Stomach smooth muscle (tissue), 2 donors: ENCODE measurements at regions not wholly inside any gene's neighbourhood (a gene's known extent, or its start where the extent isn't known, plus 50 kb on each side); places are given as distances from the start of the nearest gene placed in this dataset.

Source experiments
- H3K27ac ChIP-seq: one replicate; pipeline ENCODE4 v1.7.0; 2013; ENCODE audit warnings: mild to moderate bottlenecking, low read length, inconsistent platforms
- H3K27me3 ChIP-seq, 2 donors: one replicate each; pipeline ENCODE4 v1.7.0; 2013; ENCODE audit warnings: low read length in 2 of 2; ENCODE audit not compliant: insufficient read depth in 2 of 2, control insufficient read depth in 1 of 2
- H3K36me3 ChIP-seq, 2 donors: one replicate each; pipeline ENCODE4 v1.7.0; 2013; ENCODE audit warnings: low read length in 2 of 2; ENCODE audit not compliant: control insufficient read depth in 2 of 2, insufficient read depth in 2 of 2
- H3K4me1 ChIP-seq: one replicate; pipeline ENCODE4 v1.7.0; 2013; ENCODE audit warnings: low read length; ENCODE audit not compliant: control insufficient read depth, insufficient read depth
- H3K4me3 ChIP-seq, 2 donors: one replicate each; pipeline ENCODE4 v1.7.0; 2013; ENCODE audit warnings: low read length in 2 of 2
- H3K9ac ChIP-seq, 2 donors: one replicate each; pipeline ENCODE4 v1.7.0; 2013; ENCODE audit warnings: low read length in 2 of 2, mild to moderate bottlenecking in 1 of 2
- H3K9me3 ChIP-seq, 2 donors: one replicate each; pipeline ENCODE4 v1.7.0; 2013; ENCODE audit warnings: low read length in 2 of 2; ENCODE audit not compliant: control insufficient read depth in 2 of 2
- donor health status: healthy.
- donor health status: Pancreatic carcinoma.

DNA sequence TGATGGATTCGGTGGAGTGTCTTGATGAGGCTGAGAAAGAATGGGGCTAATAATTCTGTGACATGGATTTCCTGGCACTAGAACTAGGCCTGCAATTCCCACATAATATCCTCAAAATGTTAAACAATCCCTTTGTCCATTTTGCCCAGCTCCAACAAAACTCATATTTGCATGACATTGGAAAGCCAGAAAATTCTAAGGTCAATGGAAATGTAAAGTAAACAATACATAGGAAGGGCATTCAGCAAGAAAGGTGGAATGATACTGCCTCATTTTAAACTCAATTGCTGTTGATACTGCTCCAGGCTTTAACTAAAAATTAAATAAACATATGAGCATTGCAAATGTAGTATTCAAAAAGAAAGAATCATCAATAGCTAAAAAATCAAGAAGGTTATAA lies 434.8 kb upstream of the SLC8A1 start:
- Histone ChIP-seq H3K36me3 (no peaks in the 10 kb centered on the region), H3K27me3 (peaks cover 0 to 2% of the 10 kb centered on the region in 2 donors), H3K9me3 (no peaks in the 10 kb centered on the region), H3K4me3 (no peak overlapping the region), H3K27ac (no peak overlapping the region), H3K4me1 (no peaks in the 10 kb centered on the region), H3K9ac (no peak overlapping the region)

DNA sequence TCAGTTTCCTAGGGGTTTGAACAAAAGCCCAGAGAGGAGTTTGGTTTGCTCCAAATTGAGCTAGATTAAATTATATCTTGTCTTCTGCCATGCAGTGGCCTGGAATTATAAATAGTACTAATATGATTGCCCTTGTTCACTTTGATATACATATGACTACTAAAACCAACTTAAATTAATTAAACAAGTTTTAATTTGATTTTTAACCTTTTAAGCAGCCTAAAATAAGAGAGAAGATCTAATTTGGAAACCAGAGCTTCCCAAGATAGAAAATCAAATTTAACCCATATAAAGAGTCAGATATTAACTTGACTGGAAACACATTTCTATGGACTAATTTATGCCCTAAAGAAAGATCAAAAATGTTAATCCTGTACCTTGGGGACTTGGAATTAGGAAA lies 444.5 kb upstream of the SLC8A1 start:
- Histone ChIP-seq H3K9me3 (no peaks in the 10 kb centered on the region), H3K36me3 (no peaks in the 10 kb centered on the region), H3K27me3 (no peaks in the 10 kb centered on the region), H3K4me1 (no peaks in the 10 kb centered on the region), H3K9ac (no peak overlapping the region), H3K27ac (no peak overlapping the region), H3K4me3 (no peak overlapping the region)

DNA sequence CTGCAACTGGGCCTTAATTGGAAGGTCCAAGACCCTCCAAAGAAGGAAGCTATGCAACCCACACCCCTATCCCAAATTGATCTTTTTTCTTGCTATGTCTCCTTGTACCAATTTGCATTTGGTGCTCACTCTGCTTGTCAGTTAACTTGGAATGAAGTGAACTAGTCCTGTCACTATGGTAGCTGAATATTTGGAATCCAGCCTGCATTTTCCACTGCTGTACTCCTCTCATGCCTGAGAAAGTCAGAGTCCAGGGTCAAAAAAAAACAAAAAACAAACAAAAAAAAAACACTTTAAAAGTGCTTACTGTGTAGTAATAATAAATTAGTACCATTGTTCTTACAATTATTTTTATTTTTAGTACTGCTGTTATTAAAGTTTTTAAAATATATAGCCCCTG lies 462.8 kb upstream of the SLC8A1 start:
- no peak overlapping the region for H3K4me3 ChIP-seq
- H3K9ac ChIP-seq = no peak overlapping the region
- no peaks in the 10 kb centered on the region for H3K4me1 ChIP-seq
- H3K27ac ChIP-seq = no peak overlapping the region
- H3K9me3 ChIP-seq = no peaks in the 10 kb centered on the region
- no peaks in the 10 kb centered on the region for H3K27me3 ChIP-seq
- no peaks in the 10 kb centered on the region for H3K36me3 ChIP-seq

DNA sequence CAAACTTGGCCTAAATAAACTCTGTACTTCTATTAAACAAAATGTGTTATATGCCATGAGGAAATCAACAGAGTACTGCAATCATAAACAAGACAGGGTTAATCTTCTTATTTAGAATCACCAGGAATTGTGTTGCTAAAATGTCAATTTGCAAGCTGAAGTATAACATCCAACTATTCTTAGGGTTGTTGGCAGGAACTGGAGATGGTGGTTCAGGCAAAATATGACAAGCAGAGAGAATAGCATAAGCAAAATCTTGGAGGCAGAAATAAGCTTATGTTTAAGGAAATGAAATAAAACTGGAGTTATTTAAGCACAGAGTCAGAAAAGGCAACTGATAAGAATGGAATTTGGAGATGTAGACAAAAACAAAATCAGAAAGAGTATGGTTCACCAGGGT lies 463.8 kb upstream of the SLC8A1 start:
- Histone ChIP-seq H3K27me3 (no peaks in the 10 kb centered on the region), H3K36me3 (no peaks in the 10 kb centered on the region), H3K27ac (no peak overlapping the region), H3K9me3 (no peaks in the 10 kb centered on the region), H3K4me3 (no peak overlapping the region), H3K9ac (no peak overlapping the region), H3K4me1 (no peaks in the 10 kb centered on the region)

DNA sequence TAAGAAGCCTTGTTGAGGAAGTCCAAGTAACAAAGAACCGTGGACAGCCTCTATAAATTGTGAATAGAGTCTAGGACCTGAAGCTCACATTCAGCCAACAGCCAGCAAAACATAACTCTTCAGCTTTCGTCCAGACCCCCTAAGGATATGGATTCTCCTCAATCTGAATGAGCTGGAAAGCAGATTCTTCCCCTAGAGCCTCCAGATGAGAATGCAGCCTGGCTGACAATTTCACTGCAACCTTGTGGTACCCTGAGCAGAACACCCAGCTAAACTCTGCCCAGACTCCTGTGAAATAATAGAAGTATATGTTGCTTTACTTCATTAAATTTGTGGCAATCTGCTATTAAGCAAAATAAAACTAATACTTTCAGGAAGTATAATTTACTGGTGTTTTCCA lies 483.5 kb upstream of the SLC8A1 start:
- no peak overlapping the region for H3K9ac ChIP-seq
- H3K27me3 ChIP-seq = no peaks in the 10 kb centered on the region
- no peak overlapping the region for H3K4me3 ChIP-seq
- H3K4me1 ChIP-seq = no peaks in the 10 kb centered on the region
- H3K9me3 ChIP-seq = no peaks in the 10 kb centered on the region
- no peaks in the 10 kb centered on the region for H3K36me3 ChIP-seq
- H3K27ac ChIP-seq = no peak overlapping the region

DNA sequence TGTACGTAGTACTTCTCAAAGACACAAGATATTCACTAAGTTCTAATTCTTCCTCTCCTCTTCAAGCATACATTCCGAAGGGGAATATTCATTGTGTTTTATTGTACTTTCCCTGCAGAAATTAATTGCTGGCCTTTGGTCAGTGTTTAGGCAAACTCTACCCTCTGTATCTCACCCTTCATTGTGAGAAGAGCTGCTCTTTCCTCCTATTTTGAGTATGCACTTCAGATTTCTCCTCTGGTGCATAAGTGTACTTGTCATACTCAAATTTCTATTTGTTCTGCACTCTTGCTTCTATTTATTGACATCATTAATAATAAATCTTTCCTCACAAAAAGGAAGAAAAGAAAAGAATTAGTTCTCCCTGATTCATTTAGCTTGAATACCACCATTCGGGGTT lies 485.4 kb upstream of the SLC8A1 start:
- Histone ChIP-seq H3K27me3 (no peaks in the 10 kb centered on the region), H3K9ac (no peak overlapping the region), H3K9me3 (no peaks in the 10 kb centered on the region), H3K4me1 (no peaks in the 10 kb centered on the region), H3K27ac (no peak overlapping the region), H3K4me3 (no peak overlapping the region), H3K36me3 (no peaks in the 10 kb centered on the region)

DNA sequence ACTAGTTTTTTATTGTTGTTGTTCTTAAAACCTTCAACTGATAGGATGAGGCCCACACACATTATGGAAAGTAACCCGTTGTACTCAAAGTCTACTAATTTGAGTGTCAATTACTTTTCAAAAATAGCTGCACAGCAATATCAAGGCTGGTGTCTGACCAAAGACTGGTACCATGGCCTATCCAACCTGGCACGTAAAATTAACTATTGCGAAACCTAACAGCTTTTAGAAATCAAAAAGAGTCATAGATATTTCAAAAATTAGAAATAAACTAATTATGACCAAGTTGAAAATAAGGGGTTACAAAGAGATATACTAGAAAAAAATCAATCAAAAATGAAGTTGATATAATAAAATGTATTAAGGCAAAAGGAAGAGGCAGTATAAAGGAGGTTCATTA lies 501.5 kb upstream of the SLC8A1 start:
- Histone ChIP-seq H3K27ac (no peak overlapping the region), H3K9me3 (no peaks in the 10 kb centered on the region), H3K36me3 (no peaks in the 10 kb centered on the region), H3K4me3 (no peak overlapping the region), H3K4me1 (no peaks in the 10 kb centered on the region), H3K9ac (no peak overlapping the region), H3K27me3 (no peaks in the 10 kb centered on the region)

DNA sequence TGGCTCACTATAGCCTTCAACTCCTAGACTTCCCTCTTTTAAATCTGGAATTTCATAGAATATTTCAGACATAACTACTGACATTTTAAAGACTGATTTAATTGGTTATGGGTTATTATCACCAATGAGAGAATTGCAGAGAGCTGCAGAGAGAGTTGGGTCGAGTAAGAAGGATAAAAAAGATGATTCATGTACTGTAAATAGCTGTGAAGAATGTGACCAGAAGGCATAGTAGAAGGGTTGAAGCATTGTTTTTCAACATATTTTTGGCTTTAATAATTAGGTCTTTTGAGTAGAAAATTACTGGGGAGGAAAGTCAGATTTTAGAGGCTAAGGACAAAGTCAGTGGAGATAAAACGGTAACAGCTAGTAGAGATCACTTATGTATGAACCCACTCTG lies 503.2 kb upstream of the SLC8A1 start:
- no peaks in the 10 kb centered on the region for H3K36me3 ChIP-seq
- no peaks in the 10 kb centered on the region for H3K27me3 ChIP-seq
- H3K4me1 ChIP-seq = no peaks in the 10 kb centered on the region
- H3K27ac ChIP-seq = no peak overlapping the region
- no peak overlapping the region for H3K4me3 ChIP-seq
- H3K9me3 ChIP-seq = no peaks in the 10 kb centered on the region
- H3K9ac ChIP-seq = no peak overlapping the region

DNA sequence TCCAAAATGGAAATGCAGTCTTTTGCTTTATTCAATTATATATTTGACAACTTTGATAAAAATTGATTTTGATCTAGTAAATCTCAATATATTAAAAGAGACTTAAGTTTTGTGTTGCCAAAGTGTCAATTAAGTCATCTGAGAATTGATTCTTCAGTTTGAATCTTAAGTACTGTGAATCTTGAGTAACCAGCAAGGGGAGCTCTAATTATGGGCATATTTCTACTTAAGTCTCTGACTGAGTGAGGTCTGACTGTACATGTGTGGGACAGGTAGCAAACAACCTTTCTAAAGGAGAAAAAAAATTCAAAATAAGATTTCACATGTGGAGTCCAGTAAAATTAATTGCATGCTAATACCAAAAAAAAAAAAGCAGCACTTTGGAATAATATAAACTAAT lies 503.7 kb upstream of the SLC8A1 start:
- no peaks in the 10 kb centered on the region for H3K36me3 ChIP-seq
- no peak overlapping the region for H3K27ac ChIP-seq
- H3K4me3 ChIP-seq = no peak overlapping the region
- H3K9ac ChIP-seq = no peak overlapping the region
- no peaks in the 10 kb centered on the region for H3K9me3 ChIP-seq
- H3K4me1 ChIP-seq = no peaks in the 10 kb centered on the region
- H3K27me3 ChIP-seq = no peaks in the 10 kb centered on the region

DNA sequence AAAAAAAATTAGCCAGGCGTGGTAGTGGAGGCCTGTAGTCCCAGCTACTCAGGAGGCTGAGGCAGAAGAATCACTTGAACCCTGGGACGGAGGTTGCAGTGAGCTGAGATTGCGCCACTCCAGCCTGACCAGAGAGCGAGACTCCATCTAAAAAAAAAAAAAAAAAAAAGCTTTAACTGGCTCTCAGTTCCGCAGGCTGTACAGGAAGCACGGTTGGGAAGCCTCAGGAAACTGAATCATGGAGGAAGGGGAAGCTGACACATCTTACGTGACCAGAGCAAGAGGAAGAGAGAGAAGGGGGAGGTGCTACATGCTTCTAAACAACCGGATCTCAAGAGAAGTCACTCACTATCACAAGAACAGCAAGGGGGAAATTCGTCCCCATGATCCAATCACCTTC lies 505.6 kb upstream of the SLC8A1 start:
- H3K36me3 ChIP-seq = no peaks in the 10 kb centered on the region
- no peaks in the 10 kb centered on the region for H3K27me3 ChIP-seq
- no peak overlapping the region for H3K27ac ChIP-seq
- no peak overlapping the region for H3K4me3 ChIP-seq
- no peak overlapping the region for H3K9ac ChIP-seq
- no peaks in the 10 kb centered on the region for H3K4me1 ChIP-seq
- H3K9me3 ChIP-seq = no peaks in the 10 kb centered on the region

DNA sequence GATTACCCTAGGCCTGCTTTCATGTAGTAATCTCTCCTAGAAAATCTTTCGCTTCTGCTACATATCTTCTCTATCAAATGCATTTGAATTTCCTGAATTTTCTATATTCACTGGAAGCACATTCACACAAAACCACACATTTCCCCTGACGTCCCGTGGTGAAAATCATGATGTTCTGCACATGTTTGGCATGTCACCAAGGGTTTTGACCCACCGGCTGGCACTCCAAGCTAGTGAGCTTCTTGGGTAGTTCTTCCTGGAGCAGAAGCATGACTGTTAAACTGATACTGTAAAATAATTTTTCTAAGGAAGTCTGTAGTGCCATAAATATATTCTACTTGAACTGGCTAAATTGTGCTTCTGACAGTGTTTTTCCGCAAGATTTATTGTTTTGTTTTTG lies 510.1 kb upstream of the SLC8A1 start:
- no peaks in the 10 kb centered on the region for H3K4me1 ChIP-seq
- H3K36me3 ChIP-seq = no peaks in the 10 kb centered on the region
- H3K9me3 ChIP-seq = no peaks in the 10 kb centered on the region
- no peak overlapping the region for H3K27ac ChIP-seq
- no peaks in the 10 kb centered on the region for H3K27me3 ChIP-seq
- H3K4me3 ChIP-seq = no peak overlapping the region
- H3K9ac ChIP-seq = no peak overlapping the region
